ENCODE measurements at regions not wholly inside any gene's neighbourhood (a gene's known extent, or its start where the extent isn't known, plus 50 kb on each side); places are given as distances from the start of the nearest gene placed in this dataset.
"Not testable (repeated sequence)": the region's sequence is repeated elsewhere in the genome, so short reads cannot be mapped to it uniquely, and the experiment has no call there.

DNA sequence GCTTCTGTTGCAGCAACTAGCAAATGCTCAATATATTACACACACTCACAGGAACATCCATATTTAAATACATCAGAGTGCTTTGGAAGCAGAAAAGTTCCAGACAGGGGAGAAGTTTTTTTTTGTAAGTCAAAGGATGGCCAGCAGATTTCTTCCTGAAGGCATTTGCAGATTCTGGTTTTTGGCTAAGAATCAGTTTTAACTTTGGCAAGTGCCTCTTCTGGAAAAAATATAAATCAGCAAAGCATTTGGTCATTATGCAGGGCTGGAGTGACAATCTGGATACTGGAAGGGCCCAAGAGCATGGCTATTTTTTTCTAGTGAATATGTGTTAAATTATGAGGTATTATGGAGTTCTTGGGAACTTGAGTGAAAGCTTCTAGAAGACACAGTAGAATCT is 495.3 kb upstream of the ARPP21 start:
- no peak overlapping the region for H2AFZ ChIP-seq (ENCODE audit: control insufficient read depth, low read depth, low read length)
- TF ChIP-seq, protein P1, sequence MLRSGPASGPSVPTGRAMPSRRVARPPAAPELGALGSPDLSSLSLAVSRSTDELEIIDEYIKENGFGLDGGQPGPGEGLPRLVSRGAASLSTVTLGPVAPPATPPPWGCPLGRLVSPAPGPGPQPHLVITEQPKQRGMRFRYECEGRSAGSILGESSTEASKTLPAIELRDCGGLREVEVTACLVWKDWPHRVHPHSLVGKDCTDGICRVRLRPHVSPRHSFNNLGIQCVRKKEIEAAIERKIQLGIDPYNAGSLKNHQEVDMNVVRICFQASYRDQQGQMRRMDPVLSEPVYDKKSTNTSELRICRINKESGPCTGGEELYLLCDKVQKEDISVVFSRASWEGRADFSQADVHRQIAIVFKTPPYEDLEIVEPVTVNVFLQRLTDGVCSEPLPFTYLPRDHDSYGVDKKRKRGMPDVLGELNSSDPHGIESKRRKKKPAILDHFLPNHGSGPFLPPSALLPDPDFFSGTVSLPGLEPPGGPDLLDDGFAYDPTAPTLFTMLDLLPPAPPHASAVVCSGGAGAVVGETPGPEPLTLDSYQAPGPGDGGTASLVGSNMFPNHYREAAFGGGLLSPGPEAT (IDR thresholded peaks at IDR 0.05; ENCODE audit: low read depth) = no peak
- no peak for TF ChIP-seq ZNF207 (IDR thresholded peaks at IDR 0.05; ENCODE audit: borderline replicate concordance)
- TF ChIP-seq, protein P2, sequence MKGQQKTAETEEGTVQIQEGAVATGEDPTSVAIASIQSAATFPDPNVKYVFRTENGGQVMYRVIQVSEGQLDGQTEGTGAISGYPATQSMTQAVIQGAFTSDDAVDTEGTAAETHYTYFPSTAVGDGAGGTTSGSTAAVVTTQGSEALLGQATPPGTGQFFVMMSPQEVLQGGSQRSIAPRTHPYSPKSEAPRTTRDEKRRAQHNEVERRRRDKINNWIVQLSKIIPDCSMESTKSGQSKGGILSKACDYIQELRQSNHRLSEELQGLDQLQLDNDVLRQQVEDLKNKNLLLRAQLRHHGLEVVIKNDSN (IDR thresholded peaks at IDR 0.05; ENCODE audit: borderline replicate concordance, extremely low read length, insufficient read depth, low read depth, low read length) = no peak
- TF ChIP-seq RUNX3 (IDR thresholded peaks at IDR 0.05; ENCODE audit: low read length) = no peak
- TF ChIP-seq SMARCA5 (IDR thresholded peaks at IDR 0.05) = no peak
- TF ChIP-seq SIN3A (IDR thresholded peaks at IDR 0.05; ENCODE audit: low read depth, low read length) = no peak
- no peak for TF ChIP-seq BMI1 (IDR thresholded peaks at IDR 0.05; ENCODE audit: borderline replicate concordance)
- no peak for TF ChIP-seq PML (IDR thresholded peaks at IDR 0.05; ENCODE audit: low read length)
- no peak for TF ChIP-seq NFYB (IDR thresholded peaks at IDR 0.05; ENCODE audit: insufficient read depth, low read depth, low read length)
- SMC1A ChIA-PET (ENCODE audit: uncharacterized antibody, unreplicated experiment) = no interaction called here
- no TSS peak for BruUV-seq (replicated peaks)
- H3K4me3 ChIP-seq = no peak overlapping the region
- H3K27me3 ChIP-seq (replicated peaks in 1 of 2; ENCODE audit: control insufficient read depth in 2 of 2, insufficient read depth in 2 of 2, low read length in 1 of 2) = no peaks in the 10 kb centered on the region
- no peak overlapping the region for H3K9ac ChIP-seq (ENCODE audit: control insufficient read depth, insufficient read depth, low read length)
- FAIRE-seq (no peak), ATAC-seq (no peak), DNase-seq (ENCODE audit: low read depth, low spot score) (no peak)
- POLR2A ChIA-PET = no interaction called here
- H3K36me3 ChIP-seq (ENCODE audit: control insufficient read depth in 2 of 2, insufficient read depth in 2 of 2, low read length in 1 of 2) = no peaks in the 10 kb centered on the region
- no peaks in the 10 kb centered on the region for H3K79me2 ChIP-seq (ENCODE audit: control insufficient read depth, insufficient read depth, low read length)
- no peak overlapping the region for H3K27ac ChIP-seq (ENCODE audit: control insufficient read depth, insufficient read depth)
- H3K4me1 ChIP-seq (ENCODE audit: control insufficient read depth, insufficient read depth, low read length) = no peaks in the 10 kb centered on the region
- H4K20me1 ChIP-seq (ENCODE audit: control insufficient read depth, insufficient read depth) = no peaks in the 10 kb centered on the region
- no peak overlapping the region for H3K4me2 ChIP-seq (ENCODE audit: control insufficient read depth, insufficient read depth)
- in situ Hi-C loops (cut with MboI) (no loop called here), intact Hi-C loops (cut with micrococcal nuclease; ENCODE audit: unreplicated experiment) (no loop called here)
- no peaks in the 10 kb centered on the region for H3K9me3 ChIP-seq (replicated peaks; ENCODE audit: control insufficient read depth, insufficient read depth, low read length)
- RAD21 ChIA-PET (ENCODE audit: unreplicated experiment) = no interaction called here
- CTCF ChIA-PET = no interaction called here

DNA sequence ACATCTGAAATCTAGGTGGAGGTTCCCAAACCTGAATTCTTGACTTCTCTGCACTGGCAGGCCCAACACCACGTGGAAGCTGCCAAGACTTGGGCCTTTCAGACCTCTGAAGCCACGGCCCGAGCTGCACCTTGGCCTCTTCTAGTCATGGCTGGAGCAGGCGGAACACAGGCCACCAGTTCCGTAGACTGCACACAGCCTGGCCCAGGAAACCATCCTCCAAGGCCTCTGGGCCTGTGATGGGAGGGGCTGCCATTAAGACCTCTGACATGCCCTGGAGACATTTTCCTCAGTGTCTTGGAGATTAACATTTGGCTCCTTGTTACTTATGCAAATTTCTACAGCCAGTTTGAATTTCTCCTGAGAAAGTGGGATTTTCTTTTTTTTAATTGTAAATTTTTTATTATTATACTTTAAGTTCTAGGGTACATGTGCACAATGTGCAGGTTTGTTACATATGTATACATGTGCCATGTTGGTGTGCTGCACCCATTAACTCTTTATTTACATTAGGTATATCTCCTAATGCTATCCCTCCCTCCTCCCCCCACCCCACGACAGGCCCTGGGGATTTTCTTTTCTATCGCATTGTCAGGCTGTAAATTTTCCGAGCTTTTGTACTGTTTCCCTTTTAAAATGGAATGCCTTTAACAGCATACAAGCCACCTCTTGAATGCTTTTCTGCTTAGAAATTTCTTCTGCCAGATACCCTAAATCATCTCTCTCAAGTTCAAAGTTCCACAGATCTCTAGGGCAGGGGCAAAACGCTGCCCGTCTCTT is 492.9 kb upstream of the ARPP21 start:
- POLR2A ChIA-PET = not testable (repeated sequence)

More for the DNA sequence above, 492.9 kb upstream of the ARPP21 start:
- FAIRE-seq; BruUV-seq (replicated peaks); H3K9me3 ChIP-seq (replicated peaks; ENCODE audit: control insufficient read depth, insufficient read depth, low read length); DNase-seq (ENCODE audit: low read depth, low spot score); H3K79me2 ChIP-seq (ENCODE audit: control insufficient read depth, insufficient read depth, low read length); RAD21 ChIA-PET (ENCODE audit: unreplicated experiment); H3K4me2 ChIP-seq (ENCODE audit: control insufficient read depth, insufficient read depth); H3K36me3 ChIP-seq (ENCODE audit: control insufficient read depth in 2 of 2, insufficient read depth in 2 of 2, low read length in 1 of 2); H3K9ac ChIP-seq (ENCODE audit: control insufficient read depth, insufficient read depth, low read length); H3K27ac ChIP-seq (ENCODE audit: control insufficient read depth, insufficient read depth); intact Hi-C loops (cut with micrococcal nuclease; ENCODE audit: unreplicated experiment); in situ Hi-C loops (cut with MboI); ATAC-seq; H2AFZ ChIP-seq (ENCODE audit: control insufficient read depth, low read depth, low read length); H4K20me1 ChIP-seq (ENCODE audit: control insufficient read depth, insufficient read depth); H3K4me1 ChIP-seq (ENCODE audit: control insufficient read depth, insufficient read depth, low read length); H3K27me3 ChIP-seq (replicated peaks in 1 of 2; ENCODE audit: control insufficient read depth in 2 of 2, insufficient read depth in 2 of 2, low read length in 1 of 2); H3K4me3 ChIP-seq; CTCF ChIA-PET: not testable (repeated sequence)
- WGBS (ENCODE audit: insufficient coverage, insufficient replicate concordance, low lambda C conversion rate, missing lambda C conversion rate) = 30% methylated on average over 7 of the region's 10 CpGs
- SMC1A ChIA-PET (ENCODE audit: uncharacterized antibody, unreplicated experiment) = interaction anchor here (1.0 kb wide), 2 partner anchors 10 to 181 kb away, joined by 3 read pairs; no protein-coding TSS in a partner anchor
